Duodenal mucosa (tissue), 2 donors: ENCODE measurements at regions not wholly inside any gene's neighbourhood (a gene's known extent, or its start where the extent isn't known, plus 50 kb on each side); places are given as distances from the start of the nearest gene placed in this dataset.
"Not testable (repeated sequence)": the region's sequence is repeated elsewhere in the genome, so short reads cannot be mapped to it uniquely, and the experiment has no call there.

Source experiments
- H3K27ac ChIP-seq: one replicate; pipeline ENCODE4 v1.7.0; 2013; ENCODE audit warnings: low read depth, low read length
- H3K27me3 ChIP-seq, 2 donors: one replicate each; pipeline ENCODE4 v1.7.0; 2013; ENCODE audit warnings: low read length in 2 of 2, control low read depth in 1 of 2; ENCODE audit not compliant: insufficient read depth in 2 of 2, control insufficient read depth in 1 of 2
- H3K36me3 ChIP-seq, 2 donors: one replicate each; pipeline ENCODE4 v1.7.0; 2013; ENCODE audit warnings: low read length in 2 of 2, control low read depth in 1 of 2; ENCODE audit not compliant: insufficient read depth in 2 of 2, control insufficient read depth in 1 of 2
- H3K4me1 ChIP-seq, 2 donors: one replicate each; pipeline ENCODE4 v1.7.0; 2013; ENCODE audit warnings: low read length in 2 of 2, control low read depth in 1 of 2; ENCODE audit not compliant: insufficient read depth in 2 of 2, control insufficient read depth in 1 of 2
- H3K4me3 ChIP-seq, 2 donors: one replicate each; pipeline ENCODE4 v1.7.0; 2013; ENCODE audit warnings: low read length in 2 of 2, low read depth in 1 of 2
- H3K9ac ChIP-seq, 2 donors: one replicate each; pipeline ENCODE4 v1.7.0; 2013; ENCODE audit warnings: low read length in 2 of 2, low read depth in 1 of 2
- H3K9me3 ChIP-seq, 2 donors: one replicate each; pipeline ENCODE4 v1.7.0; 2013; ENCODE audit warnings: low read length in 2 of 2, control low read depth in 1 of 2; ENCODE audit not compliant: control insufficient read depth in 1 of 2

- Histone ChIP-seq H3K4me1 (no peaks in the 10 kb centered on the region), H3K9ac (no peak overlapping the region), H3K27ac (no peak overlapping the region), H3K4me3 (no peak overlapping the region), H3K36me3 (no peaks in the 10 kb centered on the region), H3K9me3 (peaks cover 2 to 8% of the 10 kb centered on the region in 2 donors), H3K27me3 (no peaks in the 10 kb centered on the region)
Observed at GRCh38 chr5:15283076-15283475, 216.9 kb upstream of the FBXL7 start.

GRCh38 chr5:15282611-15283010 is 217.4 kb upstream of the FBXL7 start:
- H3K4me3 ChIP-seq = no peak overlapping the region
- H3K4me1 ChIP-seq = no peaks in the 10 kb centered on the region
- peaks cover 2 to 8% of the 10 kb centered on the region in 2 donors for H3K9me3 ChIP-seq
- H3K36me3 ChIP-seq = no peaks in the 10 kb centered on the region
- no peak overlapping the region for H3K9ac ChIP-seq
- H3K27ac ChIP-seq = no peak overlapping the region
- no peaks in the 10 kb centered on the region for H3K27me3 ChIP-seq

DNA sequence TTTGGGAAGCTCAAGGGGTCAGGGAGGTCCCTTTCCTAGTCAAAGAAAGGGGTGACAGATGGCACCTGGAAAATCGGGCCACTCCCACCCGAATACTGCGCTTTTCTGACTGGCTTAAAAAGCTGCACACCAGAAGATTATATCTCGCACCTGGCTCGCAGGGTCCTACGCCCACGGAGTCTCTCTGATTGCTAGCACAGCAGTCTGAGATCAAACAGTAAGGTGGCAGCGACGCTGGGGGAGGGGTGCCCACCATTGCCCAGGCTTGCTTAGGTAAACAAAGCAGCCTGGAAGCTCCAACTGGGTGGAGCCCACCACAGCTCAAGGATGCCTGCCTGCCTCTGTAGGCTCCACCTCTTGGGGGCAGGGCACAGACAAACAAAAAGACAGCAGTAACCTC is 228.4 kb upstream of the FBXL7 start:
- H3K9ac ChIP-seq, H3K4me1 ChIP-seq, H3K27me3 ChIP-seq, H3K36me3 ChIP-seq, H3K27ac ChIP-seq, H3K9me3 ChIP-seq, H3K4me3 ChIP-seq: not testable (repeated sequence)

GRCh38 chr5:15267966-15268365 is 232.0 kb upstream of the FBXL7 start:
- no peaks in the 10 kb centered on the region for H3K4me1 ChIP-seq
- H3K9ac ChIP-seq = no peak overlapping the region
- H3K9me3 ChIP-seq = no peaks in the 10 kb centered on the region
- H3K36me3 ChIP-seq = no peaks in the 10 kb centered on the region
- H3K4me3 ChIP-seq = no peak overlapping the region
- no peaks in the 10 kb centered on the region for H3K27me3 ChIP-seq
- H3K27ac ChIP-seq = no peak overlapping the region

DNA sequence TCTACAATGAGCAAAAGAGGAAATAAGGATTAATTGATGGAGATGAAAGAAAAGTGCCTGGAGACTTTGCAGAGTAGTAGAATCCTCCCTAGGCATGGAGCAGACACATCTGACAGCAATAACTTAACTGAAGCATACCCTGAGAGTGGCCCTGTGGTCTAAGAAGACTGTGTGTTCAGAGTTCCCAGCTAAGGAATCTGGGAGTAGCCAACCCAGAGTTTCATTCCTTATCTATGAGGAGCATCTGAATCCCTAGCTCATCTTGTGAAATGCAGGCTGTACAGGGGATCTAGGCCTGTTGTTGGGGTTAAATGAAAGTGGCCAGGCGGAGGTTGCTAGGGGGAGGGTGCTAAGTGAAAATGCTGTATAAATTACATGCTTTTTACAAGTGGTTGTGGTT is 233.1 kb upstream of the FBXL7 start:
- H3K27me3 ChIP-seq = no peaks in the 10 kb centered on the region
- no peaks in the 10 kb centered on the region for H3K4me1 ChIP-seq
- H3K27ac ChIP-seq = no peak overlapping the region
- H3K4me3 ChIP-seq = no peak overlapping the region
- H3K9ac ChIP-seq = no peak overlapping the region
- no peaks in the 10 kb centered on the region for H3K36me3 ChIP-seq
- H3K9me3 ChIP-seq = no peaks in the 10 kb centered on the region

GRCh38 chr5:15266229-15266628 is 233.8 kb upstream of the FBXL7 start:
- H3K4me1 ChIP-seq = no peaks in the 10 kb centered on the region
- no peak overlapping the region for H3K9ac ChIP-seq
- H3K36me3 ChIP-seq = no peaks in the 10 kb centered on the region
- no peak overlapping the region for H3K4me3 ChIP-seq
- H3K9me3 ChIP-seq = no peaks in the 10 kb centered on the region
- H3K27ac ChIP-seq = no peak overlapping the region
- no peaks in the 10 kb centered on the region for H3K27me3 ChIP-seq

DNA sequence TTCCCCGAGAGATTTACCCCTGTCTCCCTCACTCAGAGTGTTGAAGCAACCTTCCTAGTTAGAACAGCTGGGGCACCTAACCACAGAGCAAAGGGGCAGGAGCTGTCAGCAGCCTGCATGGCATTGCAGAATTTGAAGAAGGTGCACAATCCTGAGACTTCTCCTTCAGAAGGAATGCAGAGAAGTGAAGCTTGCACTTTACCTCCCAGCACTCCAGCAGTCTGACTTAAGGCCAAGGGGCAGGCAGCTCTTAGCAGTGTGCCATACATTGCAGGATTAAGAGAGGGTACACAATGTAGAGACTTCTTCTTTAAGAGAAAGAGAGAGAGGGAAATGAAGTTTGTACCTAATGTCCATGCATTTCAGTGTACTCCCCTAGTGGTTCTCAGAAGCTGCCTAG is 236.0 kb upstream of the FBXL7 start:
- no peaks in the 10 kb centered on the region for H3K36me3 ChIP-seq
- no peak overlapping the region for H3K27ac ChIP-seq
- no peaks in the 10 kb centered on the region for H3K9me3 ChIP-seq
- H3K9ac ChIP-seq = no peak overlapping the region
- no peaks in the 10 kb centered on the region for H3K4me1 ChIP-seq
- H3K27me3 ChIP-seq = no peaks in the 10 kb centered on the region
- no peak overlapping the region for H3K4me3 ChIP-seq

DNA sequence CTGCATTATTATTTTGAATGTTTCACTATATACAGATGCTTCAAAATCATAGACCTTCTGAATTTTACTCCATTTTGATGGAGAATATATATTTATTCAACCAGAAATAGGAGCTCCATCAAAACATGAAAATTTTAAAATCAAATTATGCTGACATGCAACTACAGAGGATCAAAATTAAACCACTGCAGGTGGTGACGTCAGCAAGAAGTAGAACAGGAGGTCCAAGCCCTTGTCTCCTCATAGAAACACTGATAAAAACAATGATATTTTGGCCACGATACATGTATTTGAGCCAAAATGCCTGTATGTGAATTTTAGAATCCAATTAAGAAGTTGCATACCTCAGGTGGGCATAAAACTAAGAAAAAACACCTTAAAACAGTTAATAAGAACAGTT is 236.6 kb upstream of the FBXL7 start:
- H3K4me1 ChIP-seq = no peaks in the 10 kb centered on the region
- no peak overlapping the region for H3K9ac ChIP-seq
- H3K36me3 ChIP-seq = no peaks in the 10 kb centered on the region
- H3K4me3 ChIP-seq = no peak overlapping the region
- H3K27ac ChIP-seq = no peak overlapping the region
- no peaks in the 10 kb centered on the region for H3K9me3 ChIP-seq
- H3K27me3 ChIP-seq = no peaks in the 10 kb centered on the region

GRCh38 chr5:15261269-15261995 is 238.5 kb upstream of the FBXL7 start:
- no peaks in the 10 kb centered on the region for H3K27me3 ChIP-seq
- H3K9ac ChIP-seq = no peak overlapping the region
- H3K4me3 ChIP-seq = no peak overlapping the region
- no peaks in the 10 kb centered on the region for H3K4me1 ChIP-seq
- no peaks in the 10 kb centered on the region for H3K36me3 ChIP-seq
- no peak overlapping the region for H3K27ac ChIP-seq
- no peaks in the 10 kb centered on the region for H3K9me3 ChIP-seq

DNA sequence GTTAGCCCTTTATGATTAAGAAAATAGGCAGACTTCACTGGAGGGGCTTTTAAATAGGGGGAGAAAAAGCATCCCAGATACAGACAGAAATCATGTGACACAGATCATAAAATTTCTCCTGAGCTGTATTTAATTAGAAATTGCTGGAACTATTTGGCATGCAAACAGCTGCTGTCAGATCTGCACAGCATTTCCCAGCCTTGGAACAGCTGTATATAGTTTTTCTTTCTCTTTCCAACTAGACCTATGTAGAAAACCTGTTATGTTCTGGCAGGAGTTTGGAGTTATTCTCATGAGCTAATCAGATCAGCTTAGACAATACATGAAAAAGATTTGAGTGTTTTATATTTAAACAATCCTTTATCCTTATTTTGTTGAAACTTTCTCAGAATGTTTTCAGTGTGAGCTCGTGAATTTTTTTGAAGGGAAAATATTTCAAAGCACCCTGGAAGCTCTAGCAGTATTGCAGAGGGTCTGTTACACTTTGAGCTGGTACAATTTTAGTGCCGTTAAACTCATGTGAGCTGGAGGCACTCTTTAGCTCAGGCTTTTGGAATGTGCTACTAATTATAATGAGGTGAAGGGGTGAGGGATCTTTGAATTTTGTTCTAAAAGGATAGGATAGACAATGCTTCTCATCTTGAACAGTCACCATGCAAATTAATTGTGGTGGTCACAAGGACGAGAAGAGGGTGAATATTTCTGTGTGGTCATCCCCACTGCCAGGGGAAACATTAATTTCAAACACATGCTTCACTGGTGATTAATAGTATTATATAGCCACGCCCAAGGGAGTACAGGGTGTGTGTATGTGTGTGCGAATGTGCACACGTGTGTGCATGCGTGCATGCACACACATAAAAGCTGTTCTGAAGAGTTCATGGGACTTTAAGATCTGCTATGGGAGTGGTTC is 239.4 kb upstream of the FBXL7 start:
- Histone ChIP-seq H3K27me3 (no peaks in the 10 kb centered on the region), H3K9ac (no peak overlapping the region), H3K36me3 (no peaks in the 10 kb centered on the region), H3K4me3 (no peak overlapping the region), H3K27ac (no peak overlapping the region), H3K9me3 (no peaks in the 10 kb centered on the region), H3K4me1 (no peaks in the 10 kb centered on the region)
